ENCODE measurements at regions not wholly inside any gene's neighbourhood (a gene's known extent, or its start where the extent isn't known, plus 50 kb on each side); places are given as distances from the start of the nearest gene placed in this dataset.

DNA sequence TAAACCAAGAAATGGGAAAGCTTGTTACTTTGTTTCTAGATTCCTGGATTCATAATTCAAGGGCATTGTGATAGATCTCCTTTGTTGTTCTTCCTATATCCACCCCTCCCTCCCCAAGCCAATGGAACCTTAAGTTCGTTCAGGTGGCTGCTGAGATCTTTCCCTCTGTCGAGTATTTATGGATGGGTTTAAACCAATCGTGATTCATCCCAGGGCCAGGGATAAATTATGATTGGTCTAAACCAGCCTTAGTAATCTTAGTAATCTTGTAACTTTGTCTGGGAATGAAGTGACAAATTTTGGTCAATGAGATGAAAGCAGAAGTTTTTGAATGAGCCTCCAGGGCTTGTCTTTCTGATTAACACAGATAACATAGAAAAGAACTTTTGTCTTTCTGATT, 56.1 kb upstream of the PCED1B start:
- Histone ChIP-seq H3K4ac (ENCODE audit: low read depth, low read length) (no peak overlapping the region), H3K23me2 (ENCODE audit: insufficient read length, low read depth, low read length, poor library complexity, severe bottlenecking) (no peaks in the 10 kb centered on the region), H2BK5ac (ENCODE audit: insufficient read length, low read length) (no peak overlapping the region), H3T11ph (ENCODE audit: low read length) (no peak overlapping the region), H4K5ac (ENCODE audit: insufficient read length, low read depth, low read length) (no peak overlapping the region), H3K14ac (ENCODE audit: insufficient read depth, low read length) (no peak overlapping the region), H3K18ac (ENCODE audit: insufficient read length, low read depth, low read length) (no peak overlapping the region), H2BK15ac (ENCODE audit: low read depth, low read length) (no peak overlapping the region), H4K91ac (ENCODE audit: insufficient read length, low read depth, low read length) (no peak overlapping the region), H2BK20ac (ENCODE audit: low read depth, low read length, poor library complexity, severe bottlenecking) (no peak overlapping the region), H4K20me1 (ENCODE audit: control insufficient read depth, insufficient read depth, insufficient read length) (no peaks in the 10 kb centered on the region), H3K4me2 (ENCODE audit: insufficient read depth, insufficient read length, low read length) (no peak overlapping the region), H3K79me2 (ENCODE audit: insufficient read depth, low read length) (no peaks in the 10 kb centered on the region), H3K79me1 (ENCODE audit: insufficient read depth, low read depth, low read length, poor library complexity, severe bottlenecking) (no peaks in the 10 kb centered on the region), H3K56ac (ENCODE audit: insufficient read length, low read depth, low read length) (no peak overlapping the region), H3K23ac (ENCODE audit: insufficient read length, low read depth, low read length) (no peak overlapping the region), H3K9ac (ENCODE audit: extremely low read depth, insufficient read length, low read length) (no peak overlapping the region), H4K8ac (replicated peaks; ENCODE audit: insufficient read length, low read depth, low read length) (no peak overlapping the region), H2BK12ac (ENCODE audit: insufficient read length, low read depth, low read length) (no peak overlapping the region), H2AK5ac (ENCODE audit: insufficient read length, low read length) (no peak overlapping the region), H2AFZ (ENCODE audit: low read length) (no peak overlapping the region), H2BK120ac (ENCODE audit: low read depth, low read length, poor library complexity, severe bottlenecking) (no peak overlapping the region), H3K4me1 (ENCODE audit: insufficient read depth, low read length) (no peaks in the 10 kb centered on the region), H3K9me3 (ENCODE audit: control insufficient read depth, low read depth, low read length) (no peaks in the 10 kb centered on the region), H3K27ac (ENCODE audit: insufficient read length, low read depth, low read length) (no peak overlapping the region), H3K27me3 (ENCODE audit: insufficient read depth, low read length) (no peaks in the 10 kb centered on the region)
- no CpG with 5 or more reads among the region's 3 CpGs for WGBS (ENCODE audit: extremely low coverage, insufficient read length, low lambda C conversion rate)
- Mint-ChIP-seq H3K4me1 (no peaks in the 10 kb centered on the region), H3K36me3 (ENCODE audit: insufficient read depth in 1 of 3, low read depth in 3 of 3) (no peaks in the 10 kb centered on the region), H3K4me3 (no peak overlapping the region), H3K27me3 (ENCODE audit: low read depth) (no peaks in the 10 kb centered on the region; the same call in none of the 2 replicates), H3K9me3 (no peaks in the 10 kb centered on the region), H3K27ac (no peak overlapping the region)
- DNase-seq = no peak
- TF ChIP-seq, protein P1, sequence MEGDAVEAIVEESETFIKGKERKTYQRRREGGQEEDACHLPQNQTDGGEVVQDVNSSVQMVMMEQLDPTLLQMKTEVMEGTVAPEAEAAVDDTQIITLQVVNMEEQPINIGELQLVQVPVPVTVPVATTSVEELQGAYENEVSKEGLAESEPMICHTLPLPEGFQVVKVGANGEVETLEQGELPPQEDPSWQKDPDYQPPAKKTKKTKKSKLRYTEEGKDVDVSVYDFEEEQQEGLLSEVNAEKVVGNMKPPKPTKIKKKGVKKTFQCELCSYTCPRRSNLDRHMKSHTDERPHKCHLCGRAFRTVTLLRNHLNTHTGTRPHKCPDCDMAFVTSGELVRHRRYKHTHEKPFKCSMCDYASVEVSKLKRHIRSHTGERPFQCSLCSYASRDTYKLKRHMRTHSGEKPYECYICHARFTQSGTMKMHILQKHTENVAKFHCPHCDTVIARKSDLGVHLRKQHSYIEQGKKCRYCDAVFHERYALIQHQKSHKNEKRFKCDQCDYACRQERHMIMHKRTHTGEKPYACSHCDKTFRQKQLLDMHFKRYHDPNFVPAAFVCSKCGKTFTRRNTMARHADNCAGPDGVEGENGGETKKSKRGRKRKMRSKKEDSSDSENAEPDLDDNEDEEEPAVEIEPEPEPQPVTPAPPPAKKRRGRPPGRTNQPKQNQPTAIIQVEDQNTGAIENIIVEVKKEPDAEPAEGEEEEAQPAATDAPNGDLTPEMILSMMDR (conservative IDR thresholded peaks at IDR 0.05) = no peak

Measured in H9 (cell line).